Memory B cell (primary cell): ENCODE measurements at regions not wholly inside any gene's neighbourhood (a gene's known extent, or its start where the extent isn't known, plus 50 kb on each side); places are given as distances from the start of the nearest gene placed in this dataset.
"Not testable (repeated sequence)": the region's sequence is repeated elsewhere in the genome, so short reads cannot be mapped to it uniquely, and the experiment has no call there.

Experiments used
- ATAC-seq: fragments of 150-1000 bp; cut with Tn5 transposase; 2 replicates; pipeline ENCODE4 v1.10.0; 2021; ENCODE audit warnings: low read depth, mild to moderate bottlenecking, moderate library complexity
- DNase-seq, 2 donors: peaks; one replicate each; pipeline ENCODE4 v3.0.0; 2022; ENCODE audit warnings: low spot score in 2 of 2
- H3K27ac Mint-ChIP-seq: one replicate; pipeline ENCODE4 v1.8.0; 2022; ENCODE audit warnings: mild to moderate bottlenecking, moderate library complexity, mixed read lengths
- H3K27me3 Mint-ChIP-seq: one replicate; pipeline ENCODE4 v1.8.0; 2022; ENCODE audit warnings: mixed read lengths
- H3K36me3 Mint-ChIP-seq: one replicate; pipeline ENCODE4 v1.8.0; 2022; ENCODE audit warnings: mild to moderate bottlenecking, mixed read lengths
- H3K4me1 Mint-ChIP-seq: one replicate; pipeline ENCODE4 v1.8.0; 2022; ENCODE audit warnings: mixed read lengths
- H3K4me3 Mint-ChIP-seq: one replicate; pipeline ENCODE4 v1.8.0; 2022; ENCODE audit warnings: mild to moderate bottlenecking, moderate library complexity, mixed read lengths
- H3K9me3 Mint-ChIP-seq: one replicate; pipeline ENCODE4 v1.8.0; 2022; ENCODE audit warnings: mixed read lengths

- no peak for ATAC-seq
- Mint-ChIP-seq H3K27ac (no peak overlapping the region), H3K4me3 (no peak overlapping the region), H3K9me3 (peaks cover 8% of the 10 kb centered on the region), H3K36me3 (peaks cover 32% of the 10 kb centered on the region), H3K27me3 (no peaks in the 10 kb centered on the region), H3K4me1 (no peaks in the 10 kb centered on the region)
- DNase-seq: no peak
These were observed 2695.0 kb upstream of the DEFB115 start for GRCh38 chr20:28562510-28562898.

- ATAC-seq, DNase-seq, H3K4me3 Mint-ChIP-seq, H3K27ac Mint-ChIP-seq, H3K4me1 Mint-ChIP-seq, H3K9me3 Mint-ChIP-seq, H3K27me3 Mint-ChIP-seq: not testable (repeated sequence)
- H3K36me3 Mint-ChIP-seq: peaks cover 32% of the 10 kb centered on the region
These were observed 2694.5 kb upstream of the DEFB115 start for GRCh38 chr20:28562899-28563521.

- peaks cover 32% of the 10 kb centered on the region for H3K36me3 Mint-ChIP-seq
- DNase-seq, H3K27ac Mint-ChIP-seq, H3K27me3 Mint-ChIP-seq, H3K4me1 Mint-ChIP-seq, H3K9me3 Mint-ChIP-seq, ATAC-seq, H3K4me3 Mint-ChIP-seq: not testable (repeated sequence)
These were observed 2693.4 kb upstream of the DEFB115 start for GRCh38 chr20:28564024-28564423.

- H3K4me1 Mint-ChIP-seq, DNase-seq, H3K27ac Mint-ChIP-seq, H3K27me3 Mint-ChIP-seq, H3K4me3 Mint-ChIP-seq, ATAC-seq: not testable (repeated sequence)
- peaks cover 34% of the 10 kb centered on the region for H3K36me3 Mint-ChIP-seq
- peaks cover 12% of the 10 kb centered on the region for H3K9me3 Mint-ChIP-seq
These were observed 2692.6 kb upstream of the DEFB115 start for GRCh38 chr20:28564688-28565463.

GRCh38 chr20:28575991-28576390 lies 2681.5 kb upstream of the DEFB115 start:
- not testable (repeated sequence) for H3K27ac Mint-ChIP-seq, H3K27me3 Mint-ChIP-seq, H3K4me3 Mint-ChIP-seq, H3K4me1 Mint-ChIP-seq, DNase-seq, H3K9me3 Mint-ChIP-seq, ATAC-seq
- peaks cover 19% of the 10 kb centered on the region for H3K36me3 Mint-ChIP-seq

GRCh38 chr20:28591680-28592079 lies 2665.8 kb upstream of the DEFB115 start:
- H3K4me1 Mint-ChIP-seq, H3K27me3 Mint-ChIP-seq, DNase-seq, H3K4me3 Mint-ChIP-seq, ATAC-seq, H3K27ac Mint-ChIP-seq, H3K9me3 Mint-ChIP-seq: not testable (repeated sequence)
- H3K36me3 Mint-ChIP-seq: peaks cover 14% of the 10 kb centered on the region

- Mint-ChIP-seq H3K36me3 (peaks cover 19% of the 10 kb centered on the region), H3K4me1 (peaks cover 13% of the 10 kb centered on the region)
- ATAC-seq, H3K27me3 Mint-ChIP-seq, H3K4me3 Mint-ChIP-seq, H3K27ac Mint-ChIP-seq, DNase-seq, H3K9me3 Mint-ChIP-seq: not testable (repeated sequence)
These were observed 2664.1 kb upstream of the DEFB115 start for GRCh38 chr20:28593383-28593782.

GRCh38 chr20:28594476-28594875 lies 2663.0 kb upstream of the DEFB115 start:
- peaks cover 13% of the 10 kb centered on the region for H3K4me1 Mint-ChIP-seq
- H3K27me3 Mint-ChIP-seq, H3K27ac Mint-ChIP-seq, H3K9me3 Mint-ChIP-seq, H3K4me3 Mint-ChIP-seq, ATAC-seq, DNase-seq: not testable (repeated sequence)
- peaks cover 16% of the 10 kb centered on the region for H3K36me3 Mint-ChIP-seq

- H3K36me3 Mint-ChIP-seq, DNase-seq, ATAC-seq, H3K9me3 Mint-ChIP-seq, H3K27me3 Mint-ChIP-seq: not testable (repeated sequence)
- H3K4me1 Mint-ChIP-seq: peaks cover 18% of the 10 kb centered on the region
- H3K4me3 Mint-ChIP-seq: peak overlapping the region; percentile 99
- peak overlapping the region; percentile 91 for H3K27ac Mint-ChIP-seq
These were observed 2655.5 kb upstream of the DEFB115 start for GRCh38 chr20:28602006-28602402.

GRCh38 chr20:28602403-28603217 lies 2654.9 kb upstream of the DEFB115 start:
- H3K27me3 Mint-ChIP-seq, H3K9me3 Mint-ChIP-seq, H3K36me3 Mint-ChIP-seq: not testable (repeated sequence)
- peak; percentile 93 for ATAC-seq
- DNase-seq: peak; percentile 73 to 75
- Mint-ChIP-seq H3K4me1 (peaks cover 18% of the 10 kb centered on the region), H3K27ac (peak overlapping the region; percentile 91), H3K4me3 (peak overlapping the region; percentile 99)

- ATAC-seq, DNase-seq, H3K9me3 Mint-ChIP-seq, H3K36me3 Mint-ChIP-seq, H3K27me3 Mint-ChIP-seq: not testable (repeated sequence)
- peak overlapping the region; percentile 91 for H3K27ac Mint-ChIP-seq
- H3K4me3 Mint-ChIP-seq: peak overlapping the region; percentile 99
- H3K4me1 Mint-ChIP-seq: peaks cover 15% of the 10 kb centered on the region
These were observed 2654.3 kb upstream of the DEFB115 start for GRCh38 chr20:28603218-28603577.

GRCh38 chr20:28616354-28616753 lies 2641.1 kb upstream of the DEFB115 start:
- Mint-ChIP-seq H3K27ac (no peak overlapping the region), H3K9me3 (peaks cover 26% of the 10 kb centered on the region), H3K36me3 (peaks cover 2% of the 10 kb centered on the region), H3K4me3 (no peak overlapping the region), H3K4me1 (no peaks in the 10 kb centered on the region), H3K27me3 (no peaks in the 10 kb centered on the region)
- DNase-seq: no peak
- ATAC-seq: no peak

GRCh38 chr20:28619956-28620651 lies 2637.4 kb upstream of the DEFB115 start:
- not testable (repeated sequence) for H3K4me1 Mint-ChIP-seq, ATAC-seq, H3K27ac Mint-ChIP-seq, H3K36me3 Mint-ChIP-seq, H3K27me3 Mint-ChIP-seq, H3K4me3 Mint-ChIP-seq, DNase-seq
- H3K9me3 Mint-ChIP-seq: peaks cover 19% of the 10 kb centered on the region

- not testable (repeated sequence) for H3K4me3 Mint-ChIP-seq, ATAC-seq, H3K27ac Mint-ChIP-seq, H3K36me3 Mint-ChIP-seq, DNase-seq, H3K4me1 Mint-ChIP-seq, H3K9me3 Mint-ChIP-seq, H3K27me3 Mint-ChIP-seq
These were observed 2632.4 kb upstream of the DEFB115 start for GRCh38 chr20:28625112-28625511.
